Stimulated activated CD8-positive, alpha-beta memory T cell treated with anti-CD3 and anti-CD28 coated beads, Interleukin-12 subunit alpha, Interleukin-12 subunit beta, amount 100 ng/mL, for 24 hours (primary cell): ENCODE measurements at regions not wholly inside any gene's neighbourhood (a gene's known extent, or its start where the extent isn't known, plus 50 kb on each side); places are given as distances from the start of the nearest gene placed in this dataset.
"Not testable (repeated sequence)": the region's sequence is repeated elsewhere in the genome, so short reads cannot be mapped to it uniquely, and the experiment has no call there.

Experiments
- DNase-seq: peaks from one replicate; pipeline ENCODE4 v3.0.0-alpha.2; 2020; ENCODE audit errors: extremely low read depth

DNA sequence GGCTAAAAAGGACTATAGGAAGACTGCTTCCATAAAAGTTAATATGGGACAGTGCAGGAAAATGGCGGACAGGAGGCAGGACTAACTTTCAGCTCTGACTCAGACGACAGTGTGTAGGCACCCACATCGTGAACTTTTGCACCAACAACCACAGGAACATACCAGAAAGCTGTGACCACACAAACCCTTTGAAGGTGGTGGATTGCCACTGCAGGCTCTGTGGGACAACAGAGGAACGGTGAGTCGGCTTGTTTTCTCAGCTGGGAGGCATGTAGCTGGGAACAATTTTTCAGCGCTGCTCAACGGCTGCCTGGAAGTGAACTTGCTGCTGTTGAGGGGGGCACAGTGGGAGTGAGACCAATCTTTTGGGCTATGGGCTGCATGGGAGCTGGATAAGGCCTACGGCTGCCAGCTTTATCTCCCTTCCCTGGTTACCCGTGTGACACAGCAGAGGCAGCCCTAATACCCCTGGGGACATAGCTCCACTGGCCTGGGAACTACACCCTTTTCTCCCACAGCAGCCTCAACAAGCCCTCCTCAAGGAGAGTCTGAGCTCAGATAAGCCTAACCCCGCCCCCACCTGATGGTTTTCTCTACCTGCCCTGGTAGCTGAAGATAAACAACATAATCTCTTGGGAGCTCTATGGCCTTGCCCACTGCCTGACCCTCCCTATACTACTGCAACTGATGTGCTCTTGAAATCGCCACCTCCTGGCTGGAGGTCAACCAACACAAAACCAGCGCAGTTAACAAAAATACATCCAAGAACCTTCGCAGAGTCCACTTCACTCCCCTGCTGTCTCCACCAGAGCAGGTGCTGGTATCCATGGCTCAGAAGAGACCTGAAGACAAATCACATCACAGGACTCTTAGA lies 1537.0 kb downstream of the C4orf33 start:
- DNase-seq, result no peak

DNA sequence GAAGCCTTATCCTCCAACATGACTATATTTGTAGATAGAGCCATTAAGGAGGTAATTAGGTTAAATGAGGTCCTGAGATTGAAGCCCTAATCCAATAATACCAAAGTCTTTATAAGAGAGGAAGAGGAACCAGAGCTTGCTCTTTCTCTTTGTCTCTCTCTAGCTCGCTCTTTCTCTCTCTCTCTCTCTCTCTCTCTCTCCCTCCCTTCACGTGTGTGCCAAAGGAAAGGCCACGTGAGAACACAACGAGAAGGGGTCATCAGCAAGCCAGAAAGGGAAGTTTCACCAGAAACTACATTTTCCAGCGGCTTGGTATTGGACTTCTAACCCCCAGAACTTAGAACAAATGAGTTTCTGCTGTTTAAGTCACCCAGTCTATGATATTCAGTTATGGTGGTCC lies 1540.5 kb downstream of the C4orf33 start:
- no peak for DNase-seq

DNA sequence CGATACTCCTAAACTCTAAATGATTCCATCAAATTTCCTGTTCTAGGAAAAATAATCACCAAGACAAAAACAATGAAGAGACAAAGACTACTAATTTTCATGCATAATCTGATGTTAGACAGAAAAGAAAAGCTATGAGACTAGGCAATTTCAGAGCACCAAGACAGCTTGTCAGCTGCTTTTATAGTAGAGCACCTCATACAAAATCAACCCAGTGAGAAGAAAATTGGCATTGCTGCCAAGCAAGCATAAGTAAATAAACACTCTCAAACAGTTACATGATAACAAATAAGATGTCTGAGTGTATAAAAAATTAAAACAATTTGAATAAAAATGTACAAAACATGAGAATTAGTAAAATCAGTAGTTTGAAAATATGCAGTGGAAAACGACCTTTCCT lies 1544.6 kb downstream of the C4orf33 start:
- no peak for DNase-seq

DNA sequence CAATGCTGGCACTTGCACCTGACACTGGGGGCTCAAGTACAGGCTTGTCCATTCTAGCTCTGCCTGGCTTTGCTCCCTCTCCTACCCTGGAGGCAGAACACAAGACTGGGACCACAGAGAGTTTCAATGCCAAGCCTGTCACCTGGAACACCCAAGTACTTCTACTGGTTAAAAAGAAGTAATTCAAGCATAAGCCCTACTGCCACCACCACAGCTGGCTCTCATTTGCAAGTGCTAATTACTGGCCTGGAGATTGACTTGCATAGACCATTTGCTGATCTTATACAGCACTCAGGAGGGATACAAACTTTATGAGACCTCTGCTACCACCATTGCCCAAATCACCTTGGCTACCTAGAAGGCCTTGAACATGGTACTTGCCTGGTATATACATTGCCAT lies 1550.9 kb downstream of the C4orf33 start:
- DNase-seq, result no peak

DNA sequence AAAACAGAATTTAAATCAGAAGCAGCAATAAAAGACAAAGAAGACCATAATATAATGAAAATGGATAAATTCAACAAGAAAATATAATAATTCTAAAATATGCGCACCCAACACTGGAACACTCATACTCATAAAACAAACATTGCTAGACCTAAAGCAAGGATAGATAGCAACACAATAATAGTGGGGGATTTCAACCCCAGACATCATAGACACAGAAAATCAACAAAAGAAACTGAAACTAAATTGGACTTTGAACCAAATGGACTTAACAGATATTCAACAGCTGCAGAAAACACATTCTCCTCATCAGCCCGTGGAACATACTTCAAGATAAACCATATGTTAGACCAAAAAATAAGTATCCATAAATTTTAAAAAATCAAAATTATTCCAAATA lies 1552.6 kb downstream of the C4orf33 start:
- no peak for DNase-seq

DNA sequence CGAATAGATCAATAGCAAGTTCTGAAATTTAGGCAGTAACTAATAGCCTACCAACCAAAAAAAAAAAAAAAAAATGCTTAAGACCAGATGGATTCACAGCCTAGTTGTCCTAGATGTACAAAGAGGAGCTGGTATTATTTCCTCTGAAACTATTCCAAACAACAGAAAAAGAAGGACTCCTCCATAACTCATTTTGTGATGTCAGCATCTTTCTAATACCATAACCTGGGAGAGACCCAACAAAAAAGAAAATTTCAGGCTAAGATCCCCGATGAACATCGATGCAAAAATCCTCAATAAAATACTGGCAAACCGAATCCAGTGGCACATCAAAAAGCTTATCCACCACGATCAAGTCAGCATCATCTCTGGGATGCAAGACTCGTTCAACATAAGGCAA lies 1557.9 kb downstream of the C4orf33 start:
- DNase-seq, result no peak

DNA sequence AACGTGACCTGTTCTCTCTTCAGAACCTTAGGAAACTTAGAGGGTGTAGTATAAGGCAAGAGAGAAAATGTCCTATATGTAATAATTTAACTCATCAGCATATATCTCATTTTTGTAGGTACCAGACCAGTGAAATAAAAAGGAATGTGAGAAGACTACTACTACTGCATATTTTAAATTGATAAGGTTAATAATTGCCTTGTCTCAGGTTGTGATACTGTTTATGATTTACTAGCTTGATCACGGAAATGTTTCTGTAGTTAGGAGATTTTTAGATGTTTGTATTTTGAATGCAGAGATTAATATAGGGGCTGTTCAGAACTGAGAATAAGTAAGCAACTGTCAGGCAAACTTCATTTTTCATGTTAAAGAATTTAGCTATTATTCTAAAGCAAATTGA lies 1563.4 kb downstream of the C4orf33 start:
- DNase-seq, result no peak

DNA sequence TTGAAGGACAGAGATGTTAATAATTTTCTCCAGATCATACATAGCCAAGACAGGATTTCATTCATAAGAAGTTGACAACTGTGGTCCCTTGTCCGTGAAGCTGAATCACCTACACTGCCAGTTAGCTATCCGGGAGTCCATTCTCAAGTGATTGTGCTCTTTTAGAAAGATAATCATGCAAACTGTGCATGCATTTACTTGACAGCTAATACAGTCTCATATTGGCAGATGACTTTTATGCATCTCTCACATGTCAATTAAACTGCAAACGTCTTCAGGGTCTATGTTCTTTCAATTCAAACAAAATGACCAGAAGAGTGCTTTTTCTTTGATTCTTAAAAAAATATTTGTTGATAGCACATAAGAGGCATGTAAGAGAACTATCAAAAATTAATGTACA lies 1572.9 kb downstream of the C4orf33 start:
- DNase-seq, result no peak

DNA sequence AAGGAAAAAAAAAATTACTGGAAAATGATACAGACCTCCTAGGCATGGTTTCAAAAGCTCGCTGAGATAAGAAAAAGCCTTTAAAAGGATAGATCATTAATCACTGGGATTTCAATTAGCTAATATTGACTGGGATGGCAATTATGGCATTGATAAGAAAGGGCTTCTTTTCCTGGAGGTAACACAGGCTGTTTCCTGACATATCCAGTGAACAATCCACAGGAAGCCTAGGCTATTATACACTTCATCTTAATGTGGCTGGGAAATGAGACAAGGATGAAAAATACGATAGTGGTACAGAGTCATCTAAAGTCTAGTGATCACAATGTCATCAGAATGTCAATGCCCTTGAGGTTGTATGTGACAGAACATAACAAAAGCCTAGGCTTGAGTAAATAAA lies 1579.3 kb downstream of the C4orf33 start:
- no peak for DNase-seq

DNA sequence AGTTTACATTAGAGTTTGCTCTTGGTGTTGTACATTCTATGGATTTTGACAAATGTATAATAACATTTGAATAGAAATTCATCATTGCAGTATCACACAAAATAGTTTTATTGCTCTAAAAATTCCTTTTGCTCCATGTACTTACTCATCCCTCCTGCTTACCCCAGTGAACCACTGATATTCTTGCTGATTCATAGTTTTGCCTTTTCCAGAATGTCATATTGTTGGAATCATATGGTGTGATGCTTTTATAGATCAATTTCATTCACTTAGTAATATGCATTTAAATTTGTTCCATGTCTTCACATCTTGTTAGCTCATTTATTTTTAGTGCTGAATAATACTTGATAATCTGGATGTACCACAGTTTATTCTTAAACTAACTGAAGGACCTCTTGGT lies 1593.2 kb downstream of the C4orf33 start:
- DNase-seq, result no peak

DNA sequence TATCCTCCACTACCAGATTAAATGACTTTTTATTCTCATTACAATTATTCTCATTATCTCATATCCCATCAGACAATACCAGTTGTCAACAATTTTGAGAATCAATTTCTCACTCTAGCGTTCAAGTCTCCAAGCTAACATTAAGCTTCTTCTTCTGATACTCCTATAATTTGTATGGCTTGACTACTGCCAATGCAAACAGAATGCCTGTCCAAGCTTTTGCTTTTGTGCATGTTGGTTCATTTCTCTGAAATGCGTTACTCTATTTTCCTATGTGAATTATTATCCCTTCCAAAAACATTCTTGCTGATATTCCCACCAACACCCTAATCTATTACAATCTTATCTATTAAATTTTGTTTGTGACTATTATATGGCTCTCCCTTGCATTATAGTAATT lies 1602.3 kb downstream of the C4orf33 start:
- DNase-seq, result no peak

DNA sequence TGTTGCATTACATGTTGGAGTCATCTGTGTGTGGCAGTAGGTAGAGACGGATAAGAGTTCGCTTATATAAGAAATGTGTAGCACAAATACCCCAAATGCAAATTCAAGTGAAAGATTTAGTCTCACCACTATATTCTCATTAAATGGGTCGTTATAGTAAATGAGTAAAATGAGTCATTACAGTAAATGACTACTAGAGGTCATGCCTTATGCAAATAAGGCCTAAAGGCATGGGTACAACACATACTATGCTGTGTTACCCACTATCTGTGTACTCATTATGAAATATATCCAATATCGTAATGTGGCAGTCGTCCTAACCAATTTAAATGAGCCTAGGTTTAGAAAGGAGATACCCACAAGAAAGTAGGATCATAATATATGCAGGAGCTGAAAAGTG lies 1603.1 kb downstream of the C4orf33 start:
- no peak for DNase-seq

DNA sequence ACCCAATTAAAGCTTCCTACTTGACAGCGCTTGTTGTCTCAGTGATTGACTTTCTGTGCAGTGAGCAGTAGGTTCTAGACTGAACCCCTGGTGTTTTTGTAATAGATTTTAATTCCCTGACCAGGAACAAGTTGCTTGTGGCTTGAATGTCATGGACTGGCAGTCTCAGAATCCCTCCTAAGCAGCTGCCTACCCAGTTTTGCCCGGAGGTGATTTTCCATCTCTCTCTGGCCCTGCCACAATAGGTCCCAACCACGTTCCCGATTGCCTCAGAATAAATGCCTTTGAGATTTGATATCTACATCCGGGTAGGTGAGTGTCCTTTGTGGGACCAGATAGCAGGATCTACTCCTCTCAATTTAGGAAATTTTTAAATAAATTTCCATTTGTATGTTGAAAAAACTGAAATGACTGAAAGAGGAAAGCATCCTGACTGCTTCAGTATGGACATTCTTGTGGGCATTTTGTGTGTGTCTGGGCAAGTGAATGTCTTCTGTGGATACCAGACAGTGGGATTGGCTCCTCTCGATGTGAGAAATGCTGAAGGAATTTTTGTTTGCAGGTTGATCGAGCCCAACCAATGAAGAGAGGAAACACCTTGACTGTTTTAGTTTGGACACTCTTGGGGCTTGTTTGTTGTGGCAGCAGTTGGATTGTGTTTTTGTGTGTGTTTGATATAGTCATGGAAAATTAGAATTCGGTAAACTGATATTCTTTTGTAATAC lies 1607.4 kb downstream of the C4orf33 start:
- no peak for DNase-seq

DNA sequence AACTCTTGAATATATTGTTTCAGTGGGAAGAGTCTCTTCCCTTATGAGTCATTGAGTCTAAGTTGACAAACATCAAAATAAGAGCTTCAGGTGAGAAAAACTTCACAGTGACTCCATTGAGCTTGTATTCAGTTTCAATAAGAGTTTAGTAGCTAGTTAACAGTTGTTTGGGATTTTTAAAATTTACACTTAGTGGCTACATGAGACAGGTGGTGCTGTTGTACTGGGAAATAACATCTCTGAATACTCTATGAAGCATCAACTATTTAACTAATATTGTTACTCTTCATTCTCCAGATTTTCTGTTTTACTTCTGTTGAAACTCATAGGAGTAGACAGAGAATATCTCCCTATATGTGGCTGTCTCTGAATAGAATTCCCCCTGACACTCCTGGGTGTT lies 1609.1 kb downstream of the C4orf33 start:
- DNase-seq, result no peak

DNA sequence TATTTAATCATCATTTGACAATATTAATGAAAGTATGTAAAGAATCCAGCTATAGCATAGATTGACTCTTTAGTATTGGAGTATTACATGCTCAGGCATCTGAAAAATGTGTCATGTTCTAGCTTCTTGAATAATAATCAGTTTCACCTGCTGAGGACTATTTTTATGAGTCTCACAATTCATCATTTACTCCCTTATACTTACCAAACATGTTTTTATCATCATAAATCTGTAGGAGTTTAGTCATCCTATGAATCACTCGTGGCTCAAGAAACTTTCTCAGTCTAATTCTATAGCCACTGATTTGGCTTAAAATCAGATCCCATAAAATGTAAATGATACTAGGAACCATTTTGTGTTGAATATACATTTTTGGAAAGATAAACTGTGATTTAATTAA lies 1616.1 kb downstream of the C4orf33 start:
- DNase-seq, result no peak

DNA sequence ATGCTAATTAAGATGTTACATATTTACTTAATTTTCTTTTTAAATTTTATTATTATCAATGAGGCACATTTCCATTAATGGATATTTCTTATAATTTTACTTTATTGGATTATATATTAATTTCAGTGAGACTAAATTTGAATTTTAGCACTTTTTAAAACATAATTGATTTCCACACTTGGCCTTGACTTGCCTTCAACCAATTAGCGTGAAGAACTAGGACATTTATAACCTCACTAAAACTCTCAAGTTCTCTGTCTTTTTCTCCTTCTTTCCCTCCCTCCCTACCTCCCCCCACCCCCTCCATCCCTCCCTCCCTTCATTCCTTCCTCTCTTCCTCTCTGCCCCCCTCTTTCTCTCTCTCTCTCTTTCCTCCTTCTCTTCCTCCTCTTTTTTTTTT lies 1618.1 kb downstream of the C4orf33 start:
- no peak for DNase-seq

DNA sequence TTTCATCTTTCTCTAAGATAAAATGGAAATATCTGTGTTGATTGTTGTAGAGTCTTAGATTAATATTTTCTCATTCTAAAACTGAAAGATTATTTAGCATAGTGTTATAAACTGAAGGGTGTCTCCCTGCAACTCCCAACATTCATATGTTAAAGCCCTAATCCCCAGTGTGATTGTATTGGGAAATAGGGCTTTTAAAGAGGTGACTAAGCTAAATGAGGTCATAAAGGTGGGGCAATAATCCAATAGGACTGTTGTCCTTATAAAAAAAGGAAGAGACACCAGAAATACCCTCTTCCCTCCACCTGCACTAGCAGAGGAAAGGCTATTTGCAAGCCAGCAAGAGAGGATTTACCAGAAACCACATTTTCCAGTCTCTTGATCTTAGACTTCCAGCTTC lies 1626.4 kb downstream of the C4orf33 start:
- DNase-seq, result no peak

DNA sequence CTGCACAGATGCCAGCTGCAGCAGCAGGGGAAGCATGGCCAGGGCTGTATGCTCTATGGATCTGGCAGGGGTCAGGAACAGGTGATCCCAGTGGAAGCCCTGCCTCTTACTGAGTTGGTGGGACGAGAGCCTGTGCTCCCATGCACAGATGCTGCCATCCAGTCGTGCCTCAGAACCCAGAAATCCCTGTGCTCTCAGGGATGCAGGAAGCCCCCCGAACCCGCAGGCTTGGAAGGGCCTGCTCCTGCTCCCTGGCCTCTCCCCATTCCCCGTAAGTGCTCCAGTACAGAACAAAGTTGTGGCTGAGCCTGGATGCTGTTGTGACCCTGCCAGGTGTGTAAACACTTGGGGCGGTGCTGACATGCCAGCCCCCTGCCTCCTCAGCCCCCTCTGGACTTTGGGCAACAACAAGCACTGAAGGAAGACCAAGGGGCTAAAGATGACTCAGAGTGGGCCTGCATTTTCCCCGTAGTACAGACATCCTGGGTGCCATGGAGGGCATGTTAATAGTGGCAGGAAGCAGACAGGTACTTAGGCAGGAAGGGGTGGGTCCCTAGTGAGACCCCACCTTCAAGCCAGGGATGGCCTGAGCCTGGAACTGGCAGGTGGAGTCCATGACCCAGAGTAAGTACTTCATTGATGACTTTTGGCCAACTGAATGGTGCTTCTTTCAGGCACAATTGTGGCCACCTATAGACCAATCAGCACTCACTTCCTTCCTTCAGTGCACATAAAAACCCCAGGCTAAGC lies 1640.7 kb downstream of the C4orf33 start:
- no peak for DNase-seq

DNA sequence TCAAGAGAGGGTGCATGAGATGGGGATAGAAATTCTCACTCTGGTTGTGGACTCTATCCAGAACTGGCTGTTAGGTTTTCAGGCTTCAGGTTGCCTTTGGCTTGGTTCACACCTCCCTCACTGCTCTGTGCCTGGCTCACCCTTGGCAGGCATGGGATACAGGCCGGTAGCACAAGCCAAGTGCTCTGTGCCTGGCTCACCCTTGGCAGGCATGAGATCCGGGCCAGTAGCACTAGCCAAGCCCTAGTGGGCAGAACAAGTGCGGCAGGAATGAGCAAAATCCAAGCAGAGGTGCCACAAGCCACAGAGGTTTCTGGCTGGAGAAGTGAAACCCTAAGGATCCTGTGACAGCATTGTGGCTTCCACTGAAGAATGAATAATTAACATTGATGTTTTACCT lies 1642.3 kb downstream of the C4orf33 start:
- DNase-seq, result no peak

DNA sequence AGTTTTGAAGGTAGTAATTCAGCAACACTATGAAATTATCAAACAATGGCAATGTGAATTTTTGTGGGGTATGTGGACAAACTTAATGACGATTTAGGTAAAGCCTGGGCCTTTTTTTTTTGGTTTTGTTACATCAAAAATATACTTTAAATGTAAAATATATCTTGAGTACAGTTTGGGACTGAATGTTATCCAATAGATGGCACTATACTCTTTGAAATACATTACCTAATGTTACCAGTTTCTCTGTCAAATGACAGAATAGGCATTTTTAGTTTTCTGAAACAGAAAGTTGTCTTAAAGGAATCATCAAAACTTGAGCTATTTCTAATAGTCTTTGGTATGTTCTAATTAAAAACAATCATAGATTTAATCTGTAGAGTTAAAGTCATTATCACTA lies 1651.9 kb downstream of the C4orf33 start:
- no peak for DNase-seq

DNA sequence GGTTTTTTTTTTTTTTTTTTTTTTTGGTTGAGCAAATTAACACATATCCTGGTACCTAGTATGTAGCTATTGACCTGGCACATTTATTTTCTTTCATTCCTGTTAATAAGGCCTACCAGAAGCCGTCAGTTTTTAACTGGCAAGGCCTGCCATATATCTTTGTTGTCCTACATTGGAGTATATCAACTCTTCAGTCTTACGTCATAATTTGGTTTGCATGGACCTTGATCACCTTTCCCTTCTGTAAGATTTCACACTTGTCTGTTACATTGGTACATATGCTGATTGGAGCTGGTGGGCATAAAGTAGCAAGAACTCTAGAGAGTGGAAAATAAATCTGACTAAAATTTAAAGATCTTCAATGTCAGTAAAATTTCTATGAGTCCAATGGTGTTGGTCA lies 1658.0 kb downstream of the C4orf33 start:
- DNase-seq, result no peak

DNA sequence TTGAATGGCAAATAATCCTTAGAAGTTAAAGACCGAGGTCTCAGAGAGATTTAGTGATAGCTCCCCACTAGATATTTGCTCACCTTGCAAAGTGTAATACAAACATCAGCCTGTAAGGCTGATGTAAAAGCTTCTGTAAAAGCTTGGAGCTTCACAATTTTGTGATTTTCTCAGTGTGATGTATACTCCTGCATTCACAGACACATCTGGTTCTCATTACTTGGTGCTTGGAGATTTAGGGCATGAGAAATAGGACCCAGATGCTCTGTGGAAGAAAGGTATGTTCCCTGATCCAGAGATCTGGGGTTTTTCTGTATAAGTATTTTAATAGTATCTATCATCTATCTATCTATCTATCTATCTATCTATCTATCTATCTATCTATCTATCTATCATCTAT lies 1664.3 kb downstream of the C4orf33 start:
- no peak for DNase-seq

DNA sequence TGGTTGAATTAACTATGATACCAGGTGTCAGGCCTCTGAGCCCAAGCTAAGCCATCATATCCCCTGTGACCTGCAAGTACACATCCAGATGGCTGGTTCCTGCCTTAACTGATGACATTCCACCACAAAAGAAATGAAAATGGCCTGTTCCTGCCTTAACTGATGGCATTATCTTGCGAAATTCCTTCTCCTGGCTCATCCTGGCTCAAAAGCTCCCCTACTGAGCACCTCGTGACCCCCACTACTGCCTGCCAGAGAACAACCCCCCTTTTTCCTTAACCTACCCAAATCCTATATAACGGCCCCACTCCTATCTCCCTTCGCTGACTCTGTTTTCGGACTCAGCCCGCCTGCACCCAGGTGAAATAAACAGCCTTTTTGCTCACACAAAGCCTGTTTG lies 1671.4 kb downstream of the C4orf33 start:
- not testable (repeated sequence) for DNase-seq
